Right lobe of liver (tissue), 6 donors: ENCODE measurements at regions not wholly inside any gene's neighbourhood (a gene's known extent, or its start where the extent isn't known, plus 50 kb on each side); places are given as distances from the start of the nearest gene placed in this dataset.

ENCODE experiments used
- ATAC-seq, 4 donors: fragments of 200-7000 bp; cut with Tn5 transposase; one replicate each; pipeline ENCODE4 v1.9.1; 2020; ENCODE audit warnings: mild to moderate bottlenecking in 4 of 4, moderate library complexity in 4 of 4
- DNase-seq, 3 donors: peaks; one replicate each; pipeline ENCODE4 v3.0.0-alpha.2; 2020
- H3K27ac ChIP-seq, 3 donors: fragments of 200-600 bp; one replicate each; pipeline ENCODE4 v1.8.0; 2022
- H3K27me3 ChIP-seq, 2 donors: fragments of 200-600 bp; one replicate each; pipeline ENCODE4 v1.8.0; 2022
- H3K36me3 ChIP-seq, 4 donors: fragments of 200-600 bp; sonication (generic) in 1 of 4; one replicate each; pipeline versions ENCODE4 v1.5.1 to v1.8.0; 2017 to 2022; ENCODE audit warnings: control low read depth in 1 of 4
- H3K4me1 ChIP-seq, 4 donors: fragments of 200-600 bp; sonication (generic) in 1 of 4; one replicate each; pipeline versions ENCODE4 v1.5.1 to v1.8.0; 2017 to 2022; ENCODE audit warnings: control low read depth in 1 of 4
- H3K4me3 ChIP-seq, 3 donors: fragments of 200-600 bp; one replicate each; pipeline ENCODE4 v1.8.0; 2022
- H3K9me3 ChIP-seq, 4 donors: fragments of 200-600 bp; sonication (generic) in 1 of 4; one replicate each; pipeline versions ENCODE4 v1.5.1 to v1.8.0; 2017 to 2022; ENCODE audit warnings: control low read depth in 1 of 4
- POLR2A ChIP-seq: fragments of 450-650 bp; IDR thresholded peaks from one replicate; pipeline ENCODE4 v1.6.1; 2017; ENCODE audit warnings: antibody characterized with exemption, mild to moderate bottlenecking
- WGBS: methylation state at CpG from one replicate; pipeline ENCODE4 v1.1.6; 2018; ENCODE audit warnings: low coverage, low lambda C conversion rate; ENCODE audit not compliant: insufficient coverage; ENCODE audit errors: missing lambda C conversion rate; 5-methylcytosine and 5-hydroxymethylcytosine counted together
- intact Hi-C, 2 donors: fragments of 100-400 bp; cut with DNase I; formaldehyde crosslinking; loops; one replicate each; pipeline versions ENCODE4 v1.11.2 to v1.14.1; 2022
- TF ChIP-seq, protein P1 (sequence below), 4 donors: fragments of 200-600 bp in 3 of 4; fragments of 450-650 bp in 1 of 4; IDR thresholded peaks; one replicate each; pipeline versions ENCODE4 v1.5.1 to v1.8.0; 2016 to 2022; ENCODE audit warnings: antibody characterized with exemption in 4 of 4, mild to moderate bottlenecking in 2 of 4
- donor health status: DM: no; HTN: yes; CAD: no.
- donor health status: DM: no; HTN: no; CAD: no.
- donor health status: DM: no; HTN: no; CAD: no.
- donor health status: DM: no; HTN: yes; CAD: no.
- donor health status: DM: no; HTN: yes; CAD: no.

DNA sequence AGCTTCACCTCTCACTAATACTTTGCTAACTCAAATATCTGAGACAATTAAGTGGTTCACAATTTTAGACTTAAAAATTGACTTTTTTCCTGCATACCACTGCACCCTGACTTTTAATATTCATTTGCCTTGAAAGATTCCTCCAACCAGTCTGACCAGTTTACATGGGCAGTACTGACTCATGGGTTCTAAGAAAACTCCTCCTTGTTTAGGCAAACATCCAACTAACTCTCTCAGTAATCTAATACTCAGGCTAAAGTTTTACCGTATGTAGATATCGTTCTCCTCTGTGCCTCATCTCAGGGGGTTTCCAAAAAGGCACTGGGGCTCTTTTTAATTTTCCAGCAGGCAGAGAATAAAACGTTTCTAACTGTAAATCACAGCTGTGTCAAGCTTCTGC is 422.8 kb downstream of the KDM5D start:
- H3K27ac ChIP-seq, result no peak overlapping the region
- H3K27me3 ChIP-seq, result no peaks in the 10 kb centered on the region
- no CpG with 5 or more reads among the region's 3 CpGs for WGBS
- ATAC-seq (no peak), DNase-seq (no peak)
- H3K4me3 ChIP-seq, result no peak overlapping the region
- no peaks in the 10 kb centered on the region for H3K4me1 ChIP-seq
- H3K9me3 ChIP-seq, result no peaks in the 10 kb centered on the region
- TF ChIP-seq, protein P1, sequence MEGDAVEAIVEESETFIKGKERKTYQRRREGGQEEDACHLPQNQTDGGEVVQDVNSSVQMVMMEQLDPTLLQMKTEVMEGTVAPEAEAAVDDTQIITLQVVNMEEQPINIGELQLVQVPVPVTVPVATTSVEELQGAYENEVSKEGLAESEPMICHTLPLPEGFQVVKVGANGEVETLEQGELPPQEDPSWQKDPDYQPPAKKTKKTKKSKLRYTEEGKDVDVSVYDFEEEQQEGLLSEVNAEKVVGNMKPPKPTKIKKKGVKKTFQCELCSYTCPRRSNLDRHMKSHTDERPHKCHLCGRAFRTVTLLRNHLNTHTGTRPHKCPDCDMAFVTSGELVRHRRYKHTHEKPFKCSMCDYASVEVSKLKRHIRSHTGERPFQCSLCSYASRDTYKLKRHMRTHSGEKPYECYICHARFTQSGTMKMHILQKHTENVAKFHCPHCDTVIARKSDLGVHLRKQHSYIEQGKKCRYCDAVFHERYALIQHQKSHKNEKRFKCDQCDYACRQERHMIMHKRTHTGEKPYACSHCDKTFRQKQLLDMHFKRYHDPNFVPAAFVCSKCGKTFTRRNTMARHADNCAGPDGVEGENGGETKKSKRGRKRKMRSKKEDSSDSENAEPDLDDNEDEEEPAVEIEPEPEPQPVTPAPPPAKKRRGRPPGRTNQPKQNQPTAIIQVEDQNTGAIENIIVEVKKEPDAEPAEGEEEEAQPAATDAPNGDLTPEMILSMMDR (IDR thresholded peaks at IDR 0.05), result no peak
- TF ChIP-seq POLR2A, result no peak
- H3K36me3 ChIP-seq, result no peaks in the 10 kb centered on the region
- intact Hi-C loops, result no loop called here

DNA sequence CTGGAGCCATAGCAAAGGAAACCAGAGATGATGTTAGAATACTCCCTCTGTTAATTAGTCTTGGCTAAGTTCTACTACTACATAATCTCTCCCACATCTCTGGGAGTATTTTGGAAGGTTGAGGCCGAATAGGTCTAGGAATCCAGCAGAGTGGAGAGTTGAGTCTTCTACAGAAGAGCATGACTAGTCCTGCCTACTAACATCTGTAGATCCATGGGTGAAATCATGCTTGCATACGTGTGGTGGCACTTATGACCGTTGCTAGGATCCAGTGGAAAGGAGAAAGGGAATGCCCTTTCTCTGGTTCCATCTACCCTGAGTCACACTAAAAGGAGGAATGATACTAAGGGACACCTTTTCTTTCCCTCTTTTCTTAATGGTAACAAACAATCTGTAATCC is 425.4 kb downstream of the KDM5D start:
- WGBS, result no CpG with 5 or more reads among the region's 3 CpGs
- intact Hi-C loops, result no loop called here

DNA sequence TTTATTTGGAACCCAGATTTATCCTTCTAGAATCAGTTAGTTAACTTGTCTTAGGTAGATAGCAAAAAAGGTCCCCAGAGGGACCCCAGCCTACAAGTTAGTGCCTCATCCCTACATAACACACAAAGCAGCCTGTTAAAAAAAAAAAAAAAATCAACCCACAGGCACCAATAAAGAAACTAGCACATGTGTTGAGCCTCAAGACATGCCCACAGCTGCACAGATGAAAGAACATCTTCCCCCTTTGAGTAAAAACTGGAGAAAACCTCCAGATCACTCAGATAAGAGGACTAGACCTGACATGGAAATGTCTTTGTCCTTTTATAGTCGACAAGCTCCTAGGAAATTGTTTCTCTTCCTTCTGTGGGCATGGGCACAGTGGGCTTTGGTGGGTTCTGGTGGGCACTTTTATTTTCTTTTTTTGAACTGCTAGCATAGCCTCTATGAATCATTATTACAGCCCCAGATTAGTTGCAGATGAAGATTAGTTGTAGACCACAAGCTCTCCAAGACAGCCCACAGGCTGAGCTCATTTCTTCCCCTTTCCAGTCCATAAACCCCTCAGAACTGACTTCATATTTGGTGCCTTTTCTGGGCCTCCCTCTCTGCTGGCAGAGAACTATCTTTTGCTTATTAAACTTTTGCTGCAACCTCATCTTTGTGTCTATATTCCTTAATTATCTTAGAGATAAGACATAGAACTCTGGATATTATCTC is 427.1 kb downstream of the KDM5D start:
- Histone ChIP-seq H3K36me3 (no peaks in the 10 kb centered on the region), H3K4me1 (no peaks in the 10 kb centered on the region), H3K27me3 (no peaks in the 10 kb centered on the region), H3K9me3 (no peaks in the 10 kb centered on the region), H3K4me3 (no peak overlapping the region), H3K27ac (no peak overlapping the region)
- intact Hi-C loops, result no loop called here
- WGBS, result no CpG with 5 or more reads among the region's 1 CpG
- TF ChIP-seq POLR2A, result no peak
- TF ChIP-seq, protein P1 (IDR thresholded peaks at IDR 0.05), result no peak
- ATAC-seq (no peak), DNase-seq (no peak)

More for the DNA sequence above, 425.4 kb downstream of the KDM5D start:
- TF ChIP-seq POLR2A, result no peak
- TF ChIP-seq, protein P1 (IDR thresholded peaks at IDR 0.05), result no peak
- Histone ChIP-seq H3K27ac (no peak overlapping the region), H3K9me3 (no peaks in the 10 kb centered on the region), H3K36me3 (no peaks in the 10 kb centered on the region), H3K27me3 (no peaks in the 10 kb centered on the region), H3K4me1 (no peaks in the 10 kb centered on the region), H3K4me3 (no peak overlapping the region)
- no peak for ATAC-seq
- DNase-seq, result no peak

DNA sequence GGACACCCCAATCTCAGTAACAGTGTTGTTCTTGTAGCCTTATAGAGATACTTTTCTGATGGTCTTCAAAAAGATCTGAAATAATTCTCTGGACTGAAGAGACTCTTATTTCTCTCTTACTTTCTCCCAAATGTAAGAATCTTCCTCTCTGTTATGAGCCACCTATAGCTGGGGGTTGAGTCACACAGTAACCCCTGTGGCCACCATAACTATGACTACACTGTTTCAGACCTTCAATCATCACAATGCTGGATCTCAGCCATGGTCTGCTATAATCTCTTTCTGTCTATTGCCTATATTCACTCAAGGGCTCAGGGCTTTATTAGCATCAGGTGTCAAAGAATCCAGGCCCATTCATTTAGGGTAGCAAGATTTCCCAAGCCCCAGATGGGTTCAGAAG is 436.9 kb downstream of the KDM5D start:
- H3K27ac ChIP-seq, result no peak overlapping the region
- no peaks in the 10 kb centered on the region for H3K36me3 ChIP-seq
- H3K27me3 ChIP-seq, result no peaks in the 10 kb centered on the region
- no peaks in the 10 kb centered on the region for H3K4me1 ChIP-seq
- no peaks in the 10 kb centered on the region for H3K9me3 ChIP-seq
- ATAC-seq (no peak), DNase-seq (no peak)
- H3K4me3 ChIP-seq, result no peak overlapping the region
- no peak for TF ChIP-seq POLR2A
- TF ChIP-seq, protein P1 (IDR thresholded peaks at IDR 0.05), result no peak
- intact Hi-C loops, result no loop called here

DNA sequence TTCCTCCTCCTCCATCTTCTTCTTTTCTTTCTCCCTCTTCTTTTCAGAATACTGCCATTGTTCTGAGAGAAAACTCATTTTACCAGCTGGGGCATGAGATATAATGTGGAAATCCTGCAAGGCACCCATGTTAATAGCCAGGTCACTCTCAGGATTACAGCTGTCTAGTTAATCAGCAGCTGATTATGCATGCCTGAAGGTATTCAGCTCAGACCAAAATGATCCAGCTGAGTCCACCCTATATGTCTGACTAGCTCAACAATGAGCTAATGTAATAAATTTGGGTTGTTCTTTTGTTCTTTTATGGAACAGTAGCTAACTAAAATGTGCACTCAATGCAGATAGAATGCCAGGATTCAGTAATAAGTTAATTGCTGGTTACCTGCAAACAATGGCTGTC is 441.4 kb downstream of the KDM5D start:
- intact Hi-C loops, result no loop called here

More for the DNA sequence above, 441.4 kb downstream of the KDM5D start:
- TF ChIP-seq, protein P1 (IDR thresholded peaks at IDR 0.05), result no peak
- TF ChIP-seq POLR2A, result no peak
- no peak overlapping the region for H3K27ac ChIP-seq
- no peaks in the 10 kb centered on the region for H3K4me1 ChIP-seq
- H3K4me3 ChIP-seq, result no peak overlapping the region
- H3K9me3 ChIP-seq, result no peaks in the 10 kb centered on the region
- no peaks in the 10 kb centered on the region for H3K27me3 ChIP-seq
- no peaks in the 10 kb centered on the region for H3K36me3 ChIP-seq
- DNase-seq (no peak), ATAC-seq (no peak)
